HepG2 (cell line): ENCODE measurements at regions not wholly inside any gene's neighbourhood (a gene's known extent, or its start where the extent isn't known, plus 50 kb on each side); places are given as distances from the start of the nearest gene placed in this dataset.

ENCODE experiments used
- ADNP ChIP-seq: sonication (generic); formaldehyde crosslinking; IDR thresholded peaks from 2 replicates; pipeline ENCODE4 v1.4.0; 2020; ENCODE audit warnings: missing genetic modification reagents
- ELF3 ChIP-seq: IDR thresholded peaks from 2 replicates; pipeline ENCODE4 v1.6.1; 2016; ENCODE audit warnings: missing genetic modification reagents, missing compliant biosample characterization
- FOXA3 ChIP-seq: IDR thresholded peaks from 2 replicates; pipeline ENCODE4 v1.6.1; 2016; ENCODE audit warnings: missing genetic modification reagents, missing compliant biosample characterization
- GABPA ChIP-seq, 2 experiments: IDR thresholded peaks; 2 replicates each; pipeline ENCODE4 v1.6.1; 2011 to 2016; ENCODE audit warnings: low read depth in 2 of 2, low read length in 1 of 2, missing biosample characterization in 1 of 2, missing genetic modification characterization in 1 of 2
- MED8 ChIP-seq: sonication (generic); formaldehyde crosslinking; IDR thresholded peaks from 2 replicates; pipeline ENCODE4 v1.8.1; 2023; ENCODE audit warnings: mild to moderate bottlenecking, missing genetic modification reagents; ENCODE audit not compliant: insufficient replicate concordance
- TCF7 ChIP-seq: sonication (generic); IDR thresholded peaks from 2 replicates; pipeline ENCODE4 v1.6.1; 2016; ENCODE audit warnings: antibody characterized with exemption, low read depth
- ZMYM4 ChIP-seq: sonication (generic); formaldehyde crosslinking; IDR thresholded peaks from 2 replicates; pipeline ENCODE4 v1.8.1; 2023; ENCODE audit warnings: mild to moderate bottlenecking, missing genetic modification reagents
- ZNF598 ChIP-seq: sonication (generic); formaldehyde crosslinking; IDR thresholded peaks from 2 replicates; pipeline ENCODE4 v1.5.1; 2020; ENCODE audit warnings: mild to moderate bottlenecking, missing genetic modification reagents, borderline replicate concordance
- ZNF605 ChIP-seq: sonication (generic); formaldehyde crosslinking; IDR thresholded peaks from 2 replicates; pipeline ENCODE4 v1.8.0; 2022; ENCODE audit warnings: mild to moderate bottlenecking, missing genetic modification reagents
- ZNF724P ChIP-seq: sonication (generic); formaldehyde crosslinking; IDR thresholded peaks from 2 replicates; pipeline ENCODE4 v1.8.0; 2022; ENCODE audit warnings: missing genetic modification reagents, borderline replicate concordance
- ZNF891 ChIP-seq: sonication (generic); formaldehyde crosslinking; IDR thresholded peaks from 2 replicates; pipeline ENCODE4 v1.5.0; 2020; ENCODE audit warnings: mild to moderate bottlenecking, missing genetic modification reagents
- TF ChIP-seq, protein P1 (sequence below): sonication (generic); formaldehyde crosslinking; conservative IDR thresholded peaks from 2 replicates; pipeline ENCODE4 v1.8.0; 2022; ENCODE audit warnings: mild to moderate bottlenecking, moderate library complexity, missing genetic modification reagents
- TF ChIP-seq, protein P2 (sequence below): sonication (generic); formaldehyde crosslinking; IDR thresholded peaks from 2 replicates; pipeline ENCODE4 v1.5.0; 2020; ENCODE audit warnings: missing genetic modification reagents, mild to moderate bottlenecking, borderline replicate concordance

DNA sequence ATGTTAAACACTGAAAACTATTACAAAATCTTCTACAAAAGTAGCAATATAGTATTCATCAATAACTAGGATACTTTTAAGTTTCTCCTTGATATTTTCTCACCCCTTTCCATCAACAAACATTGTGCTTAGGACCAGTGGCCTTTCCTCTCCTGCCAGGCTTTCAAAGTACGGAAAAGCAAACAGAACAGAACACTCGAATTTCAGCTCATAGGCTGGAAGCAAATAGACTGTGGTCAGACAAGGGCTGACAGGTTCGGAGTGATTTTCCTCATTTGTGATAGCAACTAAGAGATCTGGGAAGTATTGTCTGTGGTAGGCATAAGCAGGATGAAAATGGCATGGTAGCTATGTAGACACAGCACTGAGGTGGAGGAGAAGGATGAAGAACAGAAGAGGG lies 68.6 kb upstream of the SORBS2 start (continued):
- TF ChIP-seq, protein P1, sequence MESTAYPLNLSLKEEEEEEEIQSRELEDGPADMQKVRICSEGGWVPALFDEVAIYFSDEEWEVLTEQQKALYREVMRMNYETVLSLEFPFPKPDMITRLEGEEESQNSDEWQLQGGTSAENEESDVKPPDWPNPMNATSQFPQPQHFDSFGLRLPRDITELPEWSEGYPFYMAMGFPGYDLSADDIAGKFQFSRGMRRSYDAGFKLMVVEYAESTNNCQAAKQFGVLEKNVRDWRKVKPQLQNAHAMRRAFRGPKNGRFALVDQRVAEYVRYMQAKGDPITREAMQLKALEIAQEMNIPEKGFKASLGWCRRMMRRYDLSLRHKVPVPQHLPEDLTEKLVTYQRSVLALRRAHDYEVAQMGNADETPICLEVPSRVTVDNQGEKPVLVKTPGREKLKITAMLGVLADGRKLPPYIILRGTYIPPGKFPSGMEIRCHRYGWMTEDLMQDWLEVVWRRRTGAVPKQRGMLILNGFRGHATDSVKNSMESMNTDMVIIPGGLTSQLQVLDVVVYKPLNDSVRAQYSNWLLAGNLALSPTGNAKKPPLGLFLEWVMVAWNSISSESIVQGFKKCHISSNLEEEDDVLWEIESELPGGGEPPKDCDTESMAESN (CRISPR knock-in tag) = no peak
- peak; percentile 18; the same call in 1 of the 2 replicates for TF ChIP-seq ZMYM4 (CRISPR knock-in tag)
- 0 out of 2 replicates have a peak, but pooled peaks have one; percentile 6 for TF ChIP-seq TCF7
- TF ChIP-seq GABPA (IDR thresholded peaks at IDR 0.05; ENCODE audit: low read depth, low read length) = no peak
- TF ChIP-seq GABPA (CRISPR knock-in tag; IDR thresholded peaks at IDR 0.05; ENCODE audit: low read depth) = no peak
- TF ChIP-seq ADNP = no peak
- TF ChIP-seq ZNF891 (CRISPR knock-in tag) = no peak
- peak; percentile 24; the same call in 1 of the 2 replicates for TF ChIP-seq FOXA3 (CRISPR knock-in tag)
- TF ChIP-seq, protein P2, sequence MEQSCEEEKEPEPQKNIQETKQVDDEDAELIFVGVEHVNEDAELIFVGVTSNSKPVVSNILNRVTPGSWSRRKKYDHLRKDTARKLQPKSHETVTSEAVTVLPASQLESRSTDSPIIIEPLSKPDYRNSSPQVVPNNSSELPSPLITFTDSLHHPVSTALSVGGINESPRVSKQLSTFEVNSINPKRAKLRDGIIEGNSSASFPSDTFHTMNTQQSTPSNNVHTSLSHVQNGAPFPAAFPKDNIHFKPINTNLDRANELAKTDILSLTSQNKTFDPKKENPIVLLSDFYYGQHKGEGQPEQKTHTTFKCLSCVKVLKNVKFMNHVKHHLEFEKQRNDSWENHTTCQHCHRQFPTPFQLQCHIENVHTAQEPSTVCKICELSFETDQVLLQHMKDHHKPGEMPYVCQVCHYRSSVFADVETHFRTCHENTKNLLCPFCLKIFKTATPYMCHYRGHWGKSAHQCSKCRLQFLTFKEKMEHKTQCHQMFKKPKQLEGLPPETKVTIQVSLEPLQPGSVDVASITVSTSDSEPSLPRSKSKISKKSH (CRISPR knock-in tag) = no peak
- TF ChIP-seq ZNF605 (CRISPR knock-in tag) = no peak
- TF ChIP-seq ZNF598 (CRISPR knock-in tag) = no peak
- no peak for TF ChIP-seq MED8 (CRISPR knock-in tag)
- TF ChIP-seq ZNF724P (CRISPR knock-in tag) = no peak
- peak; percentile 22; the same call in 1 of the 2 replicates for TF ChIP-seq ELF3
